ENCODE measurements at regions not wholly inside any gene's neighbourhood (a gene's known extent, or its start where the extent isn't known, plus 50 kb on each side); places are given as distances from the start of the nearest gene placed in this dataset.

DNA sequence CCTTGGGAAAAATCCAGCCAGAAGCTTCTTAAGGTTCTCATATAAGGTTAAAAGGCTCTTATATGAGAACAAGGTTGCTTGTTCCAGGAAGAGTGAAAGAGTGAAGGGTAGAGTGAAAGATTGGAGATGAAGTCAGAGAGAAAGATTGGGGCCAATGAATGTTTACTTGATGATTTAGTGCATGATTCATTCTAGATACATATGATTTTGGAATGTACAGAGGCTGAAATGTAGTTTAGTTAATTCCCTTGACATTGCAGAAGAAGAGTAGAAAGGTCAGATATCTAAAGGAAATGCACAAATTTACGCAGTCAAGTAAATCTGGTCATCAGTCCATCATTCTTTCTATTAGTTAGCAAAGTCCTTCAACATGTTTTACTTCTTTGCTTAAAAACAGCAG, 619.8 kb upstream of the ZNF717 start:
- Histone ChIP-seq H3K27me3 (no peaks in the 10 kb centered on the region), H3K9me3 (no peaks in the 10 kb centered on the region), H3K27ac (no peak overlapping the region), H3K4me1 (no peaks in the 10 kb centered on the region), H3K4me3 (no peak overlapping the region), H3K36me3 (no peaks in the 10 kb centered on the region)
- intact Hi-C loops (cut with DNase I) = no loop called here
- WGBS, 4 donors = 78 to 83% (median 81%) methylated on average over 1 of the region's 1 CpG
- ATAC-seq (no peak), DNase-seq (no peak)
- no peak for TF ChIP-seq POLR2A (IDR thresholded peaks at IDR 0.05)
- TF ChIP-seq, protein P1, sequence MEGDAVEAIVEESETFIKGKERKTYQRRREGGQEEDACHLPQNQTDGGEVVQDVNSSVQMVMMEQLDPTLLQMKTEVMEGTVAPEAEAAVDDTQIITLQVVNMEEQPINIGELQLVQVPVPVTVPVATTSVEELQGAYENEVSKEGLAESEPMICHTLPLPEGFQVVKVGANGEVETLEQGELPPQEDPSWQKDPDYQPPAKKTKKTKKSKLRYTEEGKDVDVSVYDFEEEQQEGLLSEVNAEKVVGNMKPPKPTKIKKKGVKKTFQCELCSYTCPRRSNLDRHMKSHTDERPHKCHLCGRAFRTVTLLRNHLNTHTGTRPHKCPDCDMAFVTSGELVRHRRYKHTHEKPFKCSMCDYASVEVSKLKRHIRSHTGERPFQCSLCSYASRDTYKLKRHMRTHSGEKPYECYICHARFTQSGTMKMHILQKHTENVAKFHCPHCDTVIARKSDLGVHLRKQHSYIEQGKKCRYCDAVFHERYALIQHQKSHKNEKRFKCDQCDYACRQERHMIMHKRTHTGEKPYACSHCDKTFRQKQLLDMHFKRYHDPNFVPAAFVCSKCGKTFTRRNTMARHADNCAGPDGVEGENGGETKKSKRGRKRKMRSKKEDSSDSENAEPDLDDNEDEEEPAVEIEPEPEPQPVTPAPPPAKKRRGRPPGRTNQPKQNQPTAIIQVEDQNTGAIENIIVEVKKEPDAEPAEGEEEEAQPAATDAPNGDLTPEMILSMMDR (IDR thresholded peaks at IDR 0.05) = no peak

DNA sequence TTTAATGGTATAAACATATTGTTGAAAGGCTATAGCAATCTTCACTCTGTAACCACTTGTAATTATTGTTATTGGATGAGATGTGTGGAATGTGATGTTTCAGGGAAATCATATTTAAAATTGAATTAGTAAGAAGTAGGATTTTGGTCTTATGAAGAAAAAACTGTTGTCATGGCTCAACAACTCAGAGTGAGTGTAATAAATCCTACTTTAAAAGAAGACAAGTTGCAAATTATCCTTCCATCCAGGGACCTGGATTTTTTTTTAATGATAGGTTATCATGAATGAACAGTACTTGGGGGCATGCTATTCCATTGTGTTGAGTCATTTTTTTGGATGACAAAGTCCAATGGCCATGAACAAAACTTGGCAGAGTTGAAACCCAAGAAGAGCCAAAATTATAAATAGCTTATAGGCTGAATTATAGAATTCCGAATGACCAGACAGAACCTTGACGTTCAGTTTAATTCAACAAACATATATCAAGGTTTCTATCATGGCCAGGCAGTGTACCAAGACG, 625.5 kb upstream of the ZNF717 start:
- DNase-seq = no peak
- no peaks in the 10 kb centered on the region for H3K27me3 ChIP-seq
- 39 to 62% (median 41%) methylated on average over 3 of the region's 3 CpGs for WGBS, 4 donors
- no peak for TF ChIP-seq POLR2A (IDR thresholded peaks at IDR 0.05)
- TF ChIP-seq, protein P1 (IDR thresholded peaks at IDR 0.05) = no peak
- no peaks in the 10 kb centered on the region for H3K36me3 ChIP-seq
- no peaks in the 10 kb centered on the region for H3K4me1 ChIP-seq
- H3K9me3 ChIP-seq = peaks cover 0 to 3% (median 0%) of the 10 kb centered on the region in 12 donors
- intact Hi-C loops (cut with DNase I) = no loop called here
- H3K4me3 ChIP-seq = no peak overlapping the region
- H3K27ac ChIP-seq = no peak overlapping the region
- no peak for ATAC-seq

DNA sequence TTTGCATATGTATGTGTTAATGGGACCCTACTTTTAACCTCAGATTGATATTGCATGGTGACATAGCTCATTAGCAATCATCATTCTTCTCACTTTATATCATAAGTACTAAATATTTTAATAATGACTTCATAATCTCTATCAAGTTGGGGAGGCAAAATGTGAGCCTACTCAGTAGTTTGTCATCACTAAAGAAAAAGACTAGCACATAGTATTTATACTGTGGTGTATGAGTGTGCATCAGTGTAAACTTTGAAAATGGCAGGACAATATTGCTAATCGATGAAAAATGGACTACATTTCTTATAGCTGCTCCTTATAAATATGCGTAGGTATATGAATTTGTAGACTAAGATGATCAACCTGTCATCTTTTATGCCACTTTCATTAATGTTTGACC, 624.5 kb upstream of the ROBO2 start:
- H3K27ac ChIP-seq = no peak overlapping the region
- TF ChIP-seq, protein P1 (IDR thresholded peaks at IDR 0.05) = no peak
- TF ChIP-seq POLR2A (IDR thresholded peaks at IDR 0.05) = no peak
- H3K9me3 ChIP-seq = peaks cover 0 to 3% (median 0%) of the 10 kb centered on the region in 12 donors
- H3K4me1 ChIP-seq = no peaks in the 10 kb centered on the region
- no peak overlapping the region for H3K4me3 ChIP-seq
- ATAC-seq = no peak
- intact Hi-C loops (cut with DNase I) = no loop called here
- 77 to 98% (median 87%) methylated on average over 2 of the region's 2 CpGs for WGBS, 4 donors
- H3K36me3 ChIP-seq = no peaks in the 10 kb centered on the region
- DNase-seq = no peak
- no peaks in the 10 kb centered on the region for H3K27me3 ChIP-seq

DNA sequence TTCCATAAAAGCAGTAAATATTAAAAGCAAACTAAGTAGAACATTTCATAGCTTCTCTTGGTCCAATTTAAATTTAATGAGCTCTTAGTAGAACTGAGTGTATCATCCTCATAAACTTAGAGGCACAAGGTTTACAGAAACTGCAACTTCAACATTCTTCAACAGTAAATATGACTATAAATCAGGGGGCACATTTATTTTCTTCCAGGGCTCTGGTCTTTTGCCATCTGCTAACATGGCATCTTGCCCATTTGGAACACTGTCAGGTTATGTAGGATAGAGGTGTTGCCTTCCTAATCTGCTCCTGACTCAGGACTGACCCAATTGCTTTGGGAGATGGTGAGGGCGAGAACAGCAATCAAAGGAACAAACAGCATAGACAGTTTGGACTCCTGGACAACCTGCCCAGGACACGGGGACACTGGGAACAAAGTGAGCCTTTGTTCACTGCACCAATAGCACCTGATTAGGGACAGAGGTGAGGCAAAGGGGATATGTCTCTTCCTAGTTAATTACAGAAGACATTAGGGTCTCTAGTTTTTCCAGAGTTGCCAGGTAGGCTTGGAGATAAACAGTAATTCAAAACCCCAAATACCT, 610.2 kb upstream of the ROBO2 start:
- 49 to 58% (median 54%) methylated on average over 2 of the region's 2 CpGs for WGBS, 4 donors
- no peaks in the 10 kb centered on the region for H3K9me3 ChIP-seq
- no peak for DNase-seq

More for the DNA sequence above, 610.2 kb upstream of the ROBO2 start:
- TF ChIP-seq, protein P1 (IDR thresholded peaks at IDR 0.05) = no peak
- no peak for TF ChIP-seq POLR2A (IDR thresholded peaks at IDR 0.05)
- H3K36me3 ChIP-seq = no peaks in the 10 kb centered on the region
- no peak for ATAC-seq
- intact Hi-C loops (cut with DNase I) = no loop called here
- H3K27ac ChIP-seq = no peak overlapping the region
- no peaks in the 10 kb centered on the region for H3K4me1 ChIP-seq
- no peaks in the 10 kb centered on the region for H3K27me3 ChIP-seq
- H3K4me3 ChIP-seq = no peak overlapping the region
